CD14-positive monocyte (primary cell): ENCODE measurements at regions not wholly inside any gene's neighbourhood (a gene's known extent, or its start where the extent isn't known, plus 50 kb on each side); places are given as distances from the start of the nearest gene placed in this dataset.

ENCODE experiments used
- DNase-seq, 3 donors: peaks; one replicate each; pipeline ENCODE4 v3.0.0-alpha.2; 2011 to 2022
- H2AFZ ChIP-seq: 2 replicates; pipeline ENCODE4 v1.6.0; 2012; ENCODE audit warnings: mild to moderate bottlenecking, low read depth, low read length, inconsistent platforms; ENCODE audit not compliant: insufficient read depth, poor library complexity, severe bottlenecking
- H3K27ac ChIP-seq, 2 donors: 1 replicate in 1 of 2; 2 replicates in 1 of 2; pipeline ENCODE4 v1.5.1; 2012 to 2013; ENCODE audit warnings: low read length in 2 of 2, control low read depth in 1 of 2, inconsistent platforms in 1 of 2, low read depth in 1 of 2, mild to moderate bottlenecking in 1 of 2
- H3K27me3 ChIP-seq, 2 donors: one replicate each; pipeline versions ENCODE4 v1.6.0 to v1.6.1; 2011 to 2013; ENCODE audit warnings: low read length in 2 of 2; ENCODE audit not compliant: control insufficient read depth in 2 of 2, insufficient read depth in 2 of 2
- H3K36me3 ChIP-seq, 2 donors: replicated peaks in 1 of 2; 1 replicate in 1 of 2; 2 replicates in 1 of 2; pipeline versions ENCODE4 v1.5.1 to v1.6.1; 2012 to 2013; ENCODE audit warnings: low read length in 2 of 2, control low read depth in 1 of 2, inconsistent platforms in 1 of 2, mild to moderate bottlenecking in 1 of 2; ENCODE audit not compliant: insufficient read depth in 2 of 2, control insufficient read depth in 1 of 2
- H3K4me1 ChIP-seq, 2 donors: 1 replicate in 1 of 2; 2 replicates in 1 of 2; pipeline versions ENCODE4 v1.5.1 to v1.6.1; 2012 to 2013; ENCODE audit warnings: low read length in 2 of 2, control low read depth in 1 of 2, inconsistent platforms in 1 of 2, mild to moderate bottlenecking in 1 of 2, moderate library complexity in 1 of 2; ENCODE audit not compliant: insufficient read depth in 2 of 2, control insufficient read depth in 1 of 2
- H3K4me2 ChIP-seq: replicated peaks from 2 replicates; pipeline ENCODE3; 2012; ENCODE audit warnings: low read length, moderate library complexity, mild to moderate bottlenecking; ENCODE audit not compliant: poor library complexity, severe bottlenecking; ENCODE audit errors: extremely low read depth
- H3K4me3 ChIP-seq, 3 experiments: fragments of 200-600 bp in 1 of 3; sonication (generic) in 1 of 3; replicated peaks in 1 of 3; 1 replicate in 2 of 3; 2 replicates in 1 of 3; pipeline ENCODE4 v1.5.1; 2011 to 2013; ENCODE audit warnings: low read length in 3 of 3, mild to moderate bottlenecking in 3 of 3, control low read depth in 2 of 3, low read depth in 2 of 3, inconsistent platforms in 1 of 3, moderate library complexity in 1 of 3
- H3K79me2 ChIP-seq: 2 replicates; pipeline ENCODE4 v1.6.0; 2012; ENCODE audit warnings: mild to moderate bottlenecking, control low read depth, inconsistent platforms, low read length, moderate library complexity; ENCODE audit not compliant: insufficient read depth
- H3K9ac ChIP-seq: 2 replicates; pipeline ENCODE4 v1.6.0; 2017; ENCODE audit warnings: low read length, mild to moderate bottlenecking; ENCODE audit not compliant: insufficient read depth, poor library complexity, severe bottlenecking
- H3K9me3 ChIP-seq, 2 donors: replicated peaks in 1 of 2; 1 replicate in 1 of 2; 2 replicates in 1 of 2; pipeline versions ENCODE4 v1.5.1 to v1.6.1; 2012 to 2013; ENCODE audit warnings: low read length in 2 of 2, control low read depth in 1 of 2; ENCODE audit not compliant: control insufficient read depth in 1 of 2, insufficient read depth in 1 of 2
- H4K20me1 ChIP-seq: 2 replicates; pipeline ENCODE4 v1.6.0; 2012; ENCODE audit warnings: mild to moderate bottlenecking, low read length, control low read depth, moderate library complexity; ENCODE audit not compliant: insufficient read depth
- H3K27ac Mint-ChIP-seq, 7 donors: one replicate each; pipeline ENCODE4 v1.8.0; 2020; ENCODE audit warnings: mild to moderate bottlenecking in 7 of 7, mixed read lengths in 7 of 7, moderate library complexity in 6 of 7, inconsistent platforms in 2 of 7
- H3K27me3 Mint-ChIP-seq, 3 donors: one replicate each; pipeline ENCODE4 v1.8.0; 2021 to 2022; ENCODE audit warnings: low read depth in 3 of 3, mild to moderate bottlenecking in 3 of 3, mixed read lengths in 3 of 3, moderate library complexity in 3 of 3, inconsistent platforms in 1 of 3
- H3K36me3 Mint-ChIP-seq, 2 donors: one replicate each; pipeline ENCODE4 v1.8.0; 2020; ENCODE audit warnings: mixed read lengths in 2 of 2, inconsistent platforms in 1 of 2, mild to moderate bottlenecking in 1 of 2
- H3K4me1 Mint-ChIP-seq: one replicate; pipeline ENCODE4 v1.8.0; 2020; ENCODE audit warnings: mild to moderate bottlenecking, mixed read lengths
- H3K4me3 Mint-ChIP-seq, 2 donors: one replicate each; pipeline ENCODE4 v1.8.0; 2020; ENCODE audit warnings: mild to moderate bottlenecking in 2 of 2, mixed read lengths in 2 of 2, moderate library complexity in 1 of 2
- H3K9me3 Mint-ChIP-seq, 7 donors: one replicate each; pipeline ENCODE4 v1.8.0; 2020 to 2022; ENCODE audit warnings: mixed read lengths in 7 of 7, mild to moderate bottlenecking in 6 of 7, moderate library complexity in 6 of 7, inconsistent platforms in 2 of 7
- CTCF ChIP-seq: fragments of 200-600 bp; IDR thresholded peaks from one replicate; pipeline ENCODE4 v1.8.0; 2022; ENCODE audit warnings: antibody characterized with exemption, mild to moderate bottlenecking
- whole genome bisulfite sequencing: methylation state at CpG from one replicate; pipeline ENCODE4 v1.1.5; 2013; ENCODE audit warnings: missing lambda C conversion rate; ENCODE audit not compliant: insufficient coverage; 5-methylcytosine and 5-hydroxymethylcytosine counted together
- intact Hi-C, 2 donors: fragments of 100-400 bp; cut with micrococcal nuclease; formaldehyde crosslinking; loops; one replicate each; pipeline versions ENCODE4 v1.15.0 to v1.15.1; 2023

- Histone ChIP-seq H3K9ac (no peak overlapping the region), H3K27me3 (no peaks in the 10 kb centered on the region), H4K20me1 (no peaks in the 10 kb centered on the region), H3K4me2 (peak overlapping the region; percentile 56), H3K4me1 (peaks cover 32 to 35% of the 10 kb centered on the region in 2 donors), H3K27ac (peak overlapping the region in 1 of 2 donors; percentile 71), H2AFZ (no peak overlapping the region), H3K4me3 (peak overlapping the region in 1 of 3 experiments; percentile 50), H3K36me3 (no peaks in the 10 kb centered on the region), H3K79me2 (no peaks in the 10 kb centered on the region), H3K9me3 (no peaks in the 10 kb centered on the region)
- H3K27ac Mint-ChIP-seq: peak overlapping the region in 4 of 7 donors; percentile 65 to 81 (median 70)
- 45% methylated on average over 2 of the region's 7 CpGs for WGBS
- no peak for DNase-seq
- peaks cover 0 to 2% (median 0%) of the 10 kb centered on the region in 3 donors for H3K27me3 Mint-ChIP-seq
- peaks cover 0 to 2% (median 0%) of the 10 kb centered on the region in 7 donors for H3K9me3 Mint-ChIP-seq
- intact Hi-C loops: no loop called here
- H3K36me3 Mint-ChIP-seq: peaks cover 0 to 4% of the 10 kb centered on the region in 2 donors
- H3K4me1 Mint-ChIP-seq: peaks cover 37% of the 10 kb centered on the region
- no peak overlapping the region for H3K4me3 Mint-ChIP-seq
- TF ChIP-seq CTCF: no peak
These were observed 277.7 kb upstream of the HNRNPA3 start for GRCh38 chr2:176934869-176935415.

- Histone ChIP-seq H3K4me3 (peak overlapping the region in 2 of 3 experiments; percentile 39 to 50), H3K27ac (peak overlapping the region; percentile 24 to 71), H3K27me3 (no peaks in the 10 kb centered on the region), H2AFZ (peak overlapping the region; percentile 38), H3K4me1 (peaks cover 35 to 36% of the 10 kb centered on the region in 2 donors), H3K4me2 (peak overlapping the region; percentile 56), H3K9me3 (no peaks in the 10 kb centered on the region), H3K36me3 (no peaks in the 10 kb centered on the region), H3K9ac (no peak overlapping the region), H3K79me2 (no peaks in the 10 kb centered on the region), H4K20me1 (no peaks in the 10 kb centered on the region)
- H3K4me1 Mint-ChIP-seq: peaks cover 44% of the 10 kb centered on the region
- H3K4me3 Mint-ChIP-seq: peak overlapping the region; percentile 44 to 79
- peaks cover 0 to 4% of the 10 kb centered on the region in 2 donors for H3K36me3 Mint-ChIP-seq
- TF ChIP-seq CTCF: no peak
- H3K9me3 Mint-ChIP-seq: peaks cover 0 to 3% (median 0%) of the 10 kb centered on the region in 7 donors
- intact Hi-C loops: no loop called here
- WGBS: no CpG with 5 or more reads among the region's 5 CpGs
- peak in 1 of 3 donors; percentile 10 for DNase-seq
- H3K27me3 Mint-ChIP-seq: peaks cover 0 to 2% (median 0%) of the 10 kb centered on the region in 3 donors
- peak overlapping the region; percentile 38 to 81 (median 76) for H3K27ac Mint-ChIP-seq
These were observed 277.0 kb upstream of the HNRNPA3 start for GRCh38 chr2:176935543-176936102.
